Vagina (tissue), 2 donors: ENCODE measurements at regions not wholly inside any gene's neighbourhood (a gene's known extent, or its start where the extent isn't known, plus 50 kb on each side); places are given as distances from the start of the nearest gene placed in this dataset.
"Not testable (repeated sequence)": the region's sequence is repeated elsewhere in the genome, so short reads cannot be mapped to it uniquely, and the experiment has no call there.

Source experiments
- DNase-seq, 2 donors: peaks; one replicate each; pipeline ENCODE4 v3.0.0-alpha.2; 2017; ENCODE audit errors: extremely low spot score in 2 of 2
- H3K27ac ChIP-seq: fragments of 200-600 bp; sonication (generic); one replicate; pipeline ENCODE4 v1.5.1; 2019
- H3K27me3 ChIP-seq: fragments of 200-600 bp; sonication (generic); one replicate; pipeline ENCODE4 v1.5.1; 2019
- H3K36me3 ChIP-seq, 2 donors: fragments of 200-600 bp; sonication (generic); one replicate each; pipeline ENCODE4 v1.5.1; 2017 to 2019
- H3K4me1 ChIP-seq: fragments of 200-600 bp; sonication (generic); one replicate; pipeline ENCODE4 v1.5.1; 2019
- H3K4me3 ChIP-seq, 2 donors: fragments of 200-600 bp; sonication (generic); 1 replicate in 1 of 2; 2 replicates in 1 of 2; pipeline ENCODE4 v1.5.1; 2016 to 2019
- H3K9me3 ChIP-seq: fragments of 200-600 bp; sonication (generic); one replicate; pipeline ENCODE4 v1.5.1; 2019
- POLR2A ChIP-seq, 2 donors: fragments of 450-650 bp; IDR thresholded peaks; one replicate each; pipeline ENCODE4 v1.6.1; 2017; ENCODE audit warnings: antibody characterized with exemption in 2 of 2, mild to moderate bottlenecking in 2 of 2, moderate library complexity in 2 of 2
- POLR2AphosphoS5 ChIP-seq, 2 donors: sonication (generic); formaldehyde crosslinking; IDR thresholded peaks; one replicate each; pipeline ENCODE4 v1.9.0; 2017; ENCODE audit warnings: antibody characterized with exemption in 2 of 2, mild to moderate bottlenecking in 2 of 2, low read depth in 1 of 2; ENCODE audit not compliant: insufficient read depth in 1 of 2
- intact Hi-C: fragments of 100-400 bp; cut with DNase I; formaldehyde crosslinking; loops from one replicate; pipeline ENCODE4 v1.15.1; 2023
- TF ChIP-seq, protein P1 (sequence below), 3 experiments: fragments of 450-650 bp in 2 of 3; fragments of 200-600 bp in 1 of 3; sonication (generic) in 1 of 3; IDR thresholded peaks; one replicate each; pipeline ENCODE4 v1.5.1; 2017 to 2019; ENCODE audit warnings: antibody characterized with exemption in 3 of 3, mild to moderate bottlenecking in 2 of 3, moderate library complexity in 2 of 3

DNA sequence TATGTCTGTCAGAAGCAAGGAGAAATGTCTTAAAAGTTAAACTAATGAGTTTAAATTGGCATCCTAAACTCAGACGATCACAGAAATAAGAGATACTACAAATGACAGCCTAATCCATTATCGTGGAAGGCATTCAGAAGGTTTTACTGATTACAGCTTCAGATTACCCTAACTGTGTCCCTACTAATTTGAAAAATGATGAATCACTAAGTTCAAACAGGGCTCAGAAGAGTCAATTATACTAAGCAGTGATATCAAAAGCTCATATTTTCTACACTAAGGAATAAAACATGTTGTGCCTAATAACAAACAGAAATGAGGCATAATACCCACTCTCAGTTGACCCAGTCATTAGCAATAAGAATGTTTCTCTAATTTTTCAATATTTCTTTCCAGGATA, 152.0 kb upstream of the NRBF2 start:
- H3K9me3 ChIP-seq, result no peaks in the 10 kb centered on the region
- H3K36me3 ChIP-seq, result no peaks in the 10 kb centered on the region
- intact Hi-C loops, result no loop called here
- H3K27me3 ChIP-seq, result no peaks in the 10 kb centered on the region
- no peaks in the 10 kb centered on the region for H3K4me1 ChIP-seq
- no peak overlapping the region for H3K4me3 ChIP-seq
- TF ChIP-seq POLR2A (IDR thresholded peaks at IDR 0.05) (no peak), POLR2AphosphoS5 (IDR thresholded peaks at IDR 0.05; ENCODE audit: insufficient read depth in 1 of 2, low read depth in 1 of 2) (no peak)
- TF ChIP-seq, protein P1, sequence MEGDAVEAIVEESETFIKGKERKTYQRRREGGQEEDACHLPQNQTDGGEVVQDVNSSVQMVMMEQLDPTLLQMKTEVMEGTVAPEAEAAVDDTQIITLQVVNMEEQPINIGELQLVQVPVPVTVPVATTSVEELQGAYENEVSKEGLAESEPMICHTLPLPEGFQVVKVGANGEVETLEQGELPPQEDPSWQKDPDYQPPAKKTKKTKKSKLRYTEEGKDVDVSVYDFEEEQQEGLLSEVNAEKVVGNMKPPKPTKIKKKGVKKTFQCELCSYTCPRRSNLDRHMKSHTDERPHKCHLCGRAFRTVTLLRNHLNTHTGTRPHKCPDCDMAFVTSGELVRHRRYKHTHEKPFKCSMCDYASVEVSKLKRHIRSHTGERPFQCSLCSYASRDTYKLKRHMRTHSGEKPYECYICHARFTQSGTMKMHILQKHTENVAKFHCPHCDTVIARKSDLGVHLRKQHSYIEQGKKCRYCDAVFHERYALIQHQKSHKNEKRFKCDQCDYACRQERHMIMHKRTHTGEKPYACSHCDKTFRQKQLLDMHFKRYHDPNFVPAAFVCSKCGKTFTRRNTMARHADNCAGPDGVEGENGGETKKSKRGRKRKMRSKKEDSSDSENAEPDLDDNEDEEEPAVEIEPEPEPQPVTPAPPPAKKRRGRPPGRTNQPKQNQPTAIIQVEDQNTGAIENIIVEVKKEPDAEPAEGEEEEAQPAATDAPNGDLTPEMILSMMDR (IDR thresholded peaks at IDR 0.05), result no peak
- H3K27ac ChIP-seq, result no peak overlapping the region
- no peak for DNase-seq

DNA sequence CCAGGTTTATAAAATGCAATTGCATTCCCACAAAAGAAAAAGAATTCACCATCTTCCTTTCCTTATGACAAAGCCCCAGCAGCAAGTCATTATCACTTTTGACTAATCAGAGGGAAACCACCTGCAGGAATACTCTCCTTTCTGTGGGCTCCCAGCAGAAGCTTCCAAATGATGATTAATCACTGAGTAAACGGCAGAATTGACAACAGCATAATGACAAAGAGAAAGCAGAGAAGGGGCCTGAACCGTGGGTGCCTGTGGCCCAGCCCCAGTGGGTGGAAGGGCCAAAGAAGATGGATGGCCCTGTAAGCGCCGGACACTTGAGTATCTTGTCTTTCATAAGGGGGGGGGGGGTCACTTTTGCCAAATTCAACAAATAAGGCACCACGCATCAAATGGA, 152.4 kb upstream of the NRBF2 start:
- no peaks in the 10 kb centered on the region for H3K36me3 ChIP-seq
- no peaks in the 10 kb centered on the region for H3K4me1 ChIP-seq
- no peak for DNase-seq
- H3K4me3 ChIP-seq, result no peak overlapping the region
- H3K27me3 ChIP-seq, result no peaks in the 10 kb centered on the region
- TF ChIP-seq, protein P1 (IDR thresholded peaks at IDR 0.05), result no peak
- TF ChIP-seq POLR2A (IDR thresholded peaks at IDR 0.05) (no peak), POLR2AphosphoS5 (IDR thresholded peaks at IDR 0.05; ENCODE audit: insufficient read depth in 1 of 2, low read depth in 1 of 2) (no peak)
- no peak overlapping the region for H3K27ac ChIP-seq
- H3K9me3 ChIP-seq, result no peaks in the 10 kb centered on the region
- intact Hi-C loops, result no loop called here

DNA sequence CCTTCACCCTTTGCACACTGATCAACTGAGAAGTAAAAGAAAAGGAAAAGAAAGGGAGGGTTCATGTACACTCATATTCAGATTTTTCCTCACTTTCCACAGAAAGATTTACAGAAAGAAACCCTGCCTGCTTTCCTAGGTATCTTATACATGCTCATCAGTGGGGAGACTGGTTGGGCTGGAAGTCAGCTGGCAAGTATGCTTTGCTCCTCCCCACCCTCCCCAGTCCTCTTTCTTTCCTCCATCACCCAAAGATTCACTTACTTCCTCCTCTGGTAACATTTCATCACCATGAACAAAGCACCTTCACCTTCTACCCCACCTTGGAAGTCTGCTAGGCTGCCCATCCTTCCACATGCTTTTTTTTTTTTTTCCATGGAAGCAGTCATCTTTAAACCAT, 153.2 kb upstream of the NRBF2 start:
- H3K4me1 ChIP-seq, result no peaks in the 10 kb centered on the region
- no peak overlapping the region for H3K27ac ChIP-seq
- no peak for DNase-seq
- intact Hi-C loops, result no loop called here
- TF ChIP-seq POLR2A (IDR thresholded peaks at IDR 0.05), result no peak
- TF ChIP-seq POLR2AphosphoS5 (IDR thresholded peaks at IDR 0.05; ENCODE audit: insufficient read depth in 1 of 2, low read depth in 1 of 2), result no peak
- TF ChIP-seq, protein P1 (IDR thresholded peaks at IDR 0.05), result no peak
- H3K36me3 ChIP-seq, result no peaks in the 10 kb centered on the region
- no peak overlapping the region for H3K4me3 ChIP-seq
- no peaks in the 10 kb centered on the region for H3K9me3 ChIP-seq
- no peaks in the 10 kb centered on the region for H3K27me3 ChIP-seq

DNA sequence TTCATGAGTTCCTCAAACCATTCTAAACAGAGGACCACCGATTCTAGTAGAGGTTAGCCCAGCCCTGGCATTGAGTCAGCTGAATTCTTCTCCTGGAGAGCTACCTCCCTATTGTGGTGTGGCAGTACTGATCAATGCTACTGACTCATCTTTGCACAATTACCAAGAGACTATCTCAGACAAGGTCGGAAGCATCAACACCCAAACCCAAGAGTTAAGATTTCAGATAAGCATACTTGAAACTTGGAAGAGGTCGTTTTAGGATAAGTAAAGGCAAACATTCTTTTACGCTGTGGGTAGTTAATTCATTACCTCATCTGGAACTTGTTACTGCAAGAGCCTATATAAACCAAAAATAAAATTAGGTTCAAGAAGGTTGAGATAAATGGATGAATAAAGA, 154.6 kb upstream of the NRBF2 start:
- Histone ChIP-seq H3K9me3 (no peaks in the 10 kb centered on the region), H3K4me3 (no peak overlapping the region), H3K27me3 (no peaks in the 10 kb centered on the region), H3K36me3 (no peaks in the 10 kb centered on the region), H3K4me1 (no peaks in the 10 kb centered on the region), H3K27ac (no peak overlapping the region)
- TF ChIP-seq, protein P1 (IDR thresholded peaks at IDR 0.05), result no peak
- TF ChIP-seq POLR2AphosphoS5 (IDR thresholded peaks at IDR 0.05; ENCODE audit: insufficient read depth in 1 of 2, low read depth in 1 of 2) (no peak), POLR2A (IDR thresholded peaks at IDR 0.05) (no peak)
- DNase-seq, result no peak
- intact Hi-C loops, result no loop called here

DNA sequence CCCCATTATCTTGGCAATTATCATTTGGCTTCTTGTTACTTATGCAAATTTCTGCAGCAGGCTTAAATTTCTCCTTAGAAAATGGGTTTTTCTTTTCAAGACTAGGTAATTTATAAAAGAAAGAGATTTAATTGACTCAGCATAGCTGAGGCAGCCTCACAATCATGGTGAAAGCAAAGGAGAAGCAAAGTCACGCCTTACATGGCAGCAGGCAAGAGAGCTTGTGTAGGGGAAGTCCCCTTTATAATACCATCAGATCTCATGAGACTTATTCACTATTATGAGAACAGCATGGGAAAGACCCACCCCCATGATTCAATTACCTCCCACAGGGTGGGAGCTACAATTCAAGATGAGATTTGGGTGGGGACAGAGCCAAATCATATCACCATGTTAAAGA, 158.3 kb upstream of the NRBF2 start:
- H3K27me3 ChIP-seq, DNase-seq, H3K36me3 ChIP-seq, H3K27ac ChIP-seq, H3K4me1 ChIP-seq, H3K9me3 ChIP-seq, intact Hi-C loops, H3K4me3 ChIP-seq: not testable (repeated sequence)

DNA sequence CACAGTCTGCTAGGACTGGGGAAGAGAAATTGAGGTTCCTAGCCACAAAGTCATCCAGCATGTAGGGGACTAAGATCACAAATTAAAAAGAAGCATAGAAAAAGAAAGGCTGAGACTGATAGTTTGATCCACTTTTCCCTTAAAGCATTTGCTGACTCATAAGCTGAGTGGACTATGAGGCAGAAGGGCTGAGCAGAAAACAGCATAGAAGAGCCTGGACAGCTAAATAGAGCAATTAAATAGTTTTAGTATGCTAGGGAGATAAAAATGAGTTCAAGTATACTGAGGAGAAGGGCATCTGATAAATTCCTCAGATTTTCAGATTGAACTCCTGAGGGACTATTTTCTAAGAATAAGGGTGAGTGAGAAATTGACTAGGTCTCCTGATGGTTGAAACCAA, 155.9 kb upstream of the EGR2 start:
- DNase-seq, result no peak
- TF ChIP-seq POLR2A (IDR thresholded peaks at IDR 0.05) (no peak), POLR2AphosphoS5 (IDR thresholded peaks at IDR 0.05; ENCODE audit: insufficient read depth in 1 of 2, low read depth in 1 of 2) (no peak)
- TF ChIP-seq, protein P1 (IDR thresholded peaks at IDR 0.05), result no peak
- intact Hi-C loops, result no loop called here
- no peak overlapping the region for H3K27ac ChIP-seq
- no peaks in the 10 kb centered on the region for H3K36me3 ChIP-seq
- H3K4me1 ChIP-seq, result no peaks in the 10 kb centered on the region
- no peaks in the 10 kb centered on the region for H3K9me3 ChIP-seq
- no peak overlapping the region for H3K4me3 ChIP-seq
- no peaks in the 10 kb centered on the region for H3K27me3 ChIP-seq
